Thymus (tissue), 11 donors: ENCODE measurements at regions not wholly inside any gene's neighbourhood (a gene's known extent, or its start where the extent isn't known, plus 50 kb on each side); places are given as distances from the start of the nearest gene placed in this dataset.

Experiments used
- DNase-seq, 9 donors: peaks; one replicate each; pipeline ENCODE4 v3.0.0-alpha.2; 2013; ENCODE audit warnings: low spot score in 9 of 9, low read depth in 6 of 9, missing footprints in 1 of 9
- H3K27ac ChIP-seq, 2 donors: one replicate each; pipeline ENCODE4 v1.5.1; 2013; ENCODE audit warnings: control low read depth in 1 of 2, low read depth in 1 of 2, low read length in 1 of 2, mild to moderate bottlenecking in 1 of 2, moderate library complexity in 1 of 2
- H3K27me3 ChIP-seq, 2 donors: one replicate each; pipeline ENCODE4 v1.5.1; 2013; ENCODE audit warnings: low read length in 1 of 2; ENCODE audit not compliant: control insufficient read depth in 2 of 2, insufficient read depth in 1 of 2
- H3K36me3 ChIP-seq, 2 donors: one replicate each; pipeline ENCODE4 v1.5.1; 2013; ENCODE audit warnings: low read length in 1 of 2, mild to moderate bottlenecking in 1 of 2, moderate library complexity in 1 of 2; ENCODE audit not compliant: control insufficient read depth in 2 of 2, insufficient read depth in 2 of 2
- H3K4me1 ChIP-seq, 2 donors: one replicate each; pipeline ENCODE4 v1.5.1; 2013; ENCODE audit warnings: low read length in 2 of 2; ENCODE audit not compliant: control insufficient read depth in 2 of 2, insufficient read depth in 2 of 2
- H3K4me3 ChIP-seq, 2 donors: one replicate each; pipeline ENCODE4 v1.5.1; 2013; ENCODE audit warnings: low read length in 2 of 2, control low read depth in 1 of 2, mild to moderate bottlenecking in 1 of 2
- H3K9me3 ChIP-seq, 2 donors: one replicate each; pipeline ENCODE4 v1.5.1; 2013; ENCODE audit warnings: low read length in 1 of 2, mild to moderate bottlenecking in 1 of 2; ENCODE audit not compliant: control insufficient read depth in 2 of 2, insufficient read depth in 1 of 2
- WGBS: extraction: QIAGEN DNeasy Blood & Tissue Kit; methylation state at CpG from one replicate; pipeline ENCODE4 v1.1.7; 2013; 5-methylcytosine and 5-hydroxymethylcytosine counted together
- donor health status: healthy.

DNA sequence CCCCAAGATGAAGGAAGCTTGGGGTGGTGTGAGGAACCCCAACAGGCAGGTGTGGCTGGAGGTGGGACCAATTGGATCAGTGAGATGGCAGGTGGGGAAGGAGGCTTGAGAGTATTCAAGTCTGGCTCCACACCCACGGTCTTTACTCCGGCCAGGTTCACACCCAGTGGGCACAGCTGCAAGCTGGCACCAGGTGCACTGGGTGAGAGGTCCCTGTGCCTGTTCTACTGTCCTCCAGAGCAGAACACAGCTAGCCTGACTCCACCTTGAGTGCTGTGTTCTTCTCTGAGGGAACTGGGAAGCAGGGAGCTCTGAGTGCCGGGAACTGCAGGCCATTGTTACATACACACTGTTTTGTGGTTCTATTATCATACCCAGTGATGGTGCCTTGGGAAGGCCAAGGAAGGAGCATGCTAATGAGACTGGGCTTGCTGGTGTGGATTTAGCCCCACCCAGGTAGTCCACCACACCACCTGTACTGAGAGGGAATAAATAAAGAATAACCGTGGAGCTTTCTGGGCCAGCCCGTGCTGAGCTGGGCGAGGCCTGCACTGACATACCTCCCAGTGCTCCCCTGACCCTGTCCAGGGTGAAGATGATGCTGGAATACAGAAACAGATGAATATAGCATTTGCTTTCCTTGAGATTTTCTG lies 93.4 kb downstream of the ABHD5 start:
- DNase-seq, result no peak
- Histone ChIP-seq H3K27me3 (no peaks in the 10 kb centered on the region), H3K36me3 (no peaks in the 10 kb centered on the region), H3K4me3 (no peak overlapping the region), H3K4me1 (peaks cover 0 to 6% of the 10 kb centered on the region in 2 donors), H3K9me3 (no peaks in the 10 kb centered on the region), H3K27ac (no peak overlapping the region)
- 98% methylated on average over 6 of the region's 6 CpGs for WGBS

DNA sequence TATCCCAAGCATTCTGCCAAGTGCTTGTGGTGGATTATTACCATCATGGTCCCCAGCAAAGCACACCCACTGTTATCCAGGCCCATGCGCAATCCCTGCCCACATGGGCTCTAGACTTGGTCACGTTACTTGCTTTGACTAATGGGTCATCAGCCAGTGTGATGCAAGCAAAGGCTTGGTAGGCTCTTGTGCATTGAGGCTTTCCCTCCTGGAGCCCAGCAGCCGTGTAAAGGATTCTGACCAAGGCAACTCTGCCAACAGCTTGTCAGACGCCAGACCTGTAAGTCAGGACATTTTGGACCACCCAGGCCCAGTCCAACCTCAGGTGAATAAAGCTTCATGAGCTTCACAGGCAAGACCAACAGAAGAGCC lies 93.9 kb downstream of the ABHD5 start:
- H3K4me3 ChIP-seq, result no peak overlapping the region
- H3K9me3 ChIP-seq, result no peaks in the 10 kb centered on the region
- no peak overlapping the region for H3K27ac ChIP-seq
- WGBS, result 83% methylated on average over 4 of the region's 4 CpGs
- H3K4me1 ChIP-seq, result peaks cover 0 to 6% of the 10 kb centered on the region in 2 donors
- H3K36me3 ChIP-seq, result no peaks in the 10 kb centered on the region
- no peaks in the 10 kb centered on the region for H3K27me3 ChIP-seq
- no peak for DNase-seq

DNA sequence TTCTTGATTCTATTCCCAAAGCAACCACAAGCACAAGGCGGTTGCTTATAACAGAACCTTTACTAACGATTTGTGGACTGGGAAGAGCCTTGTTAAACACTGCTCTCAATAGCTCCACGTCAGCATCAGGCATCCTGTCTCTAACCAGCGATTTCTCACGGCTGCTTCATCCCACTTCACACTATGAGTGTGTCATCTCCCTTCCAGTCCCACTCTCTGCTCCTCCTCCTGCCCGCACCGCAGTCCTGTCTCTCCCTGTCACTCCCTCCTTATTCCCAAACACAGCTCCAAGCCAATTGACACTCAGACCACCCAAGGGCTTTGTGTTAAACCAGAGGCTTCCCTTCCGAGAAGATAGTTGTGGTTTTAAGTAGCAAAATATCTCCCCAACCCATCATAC lies 94.8 kb downstream of the ABHD5 start:
- H3K36me3 ChIP-seq, result no peaks in the 10 kb centered on the region
- H3K4me1 ChIP-seq, result peaks cover 0 to 6% of the 10 kb centered on the region in 2 donors
- H3K4me3 ChIP-seq, result no peak overlapping the region
- DNase-seq, result no peak
- H3K27ac ChIP-seq, result no peak overlapping the region
- no peaks in the 10 kb centered on the region for H3K27me3 ChIP-seq
- WGBS, result 91% methylated on average over 8 of the region's 8 CpGs
- H3K9me3 ChIP-seq, result no peaks in the 10 kb centered on the region

DNA sequence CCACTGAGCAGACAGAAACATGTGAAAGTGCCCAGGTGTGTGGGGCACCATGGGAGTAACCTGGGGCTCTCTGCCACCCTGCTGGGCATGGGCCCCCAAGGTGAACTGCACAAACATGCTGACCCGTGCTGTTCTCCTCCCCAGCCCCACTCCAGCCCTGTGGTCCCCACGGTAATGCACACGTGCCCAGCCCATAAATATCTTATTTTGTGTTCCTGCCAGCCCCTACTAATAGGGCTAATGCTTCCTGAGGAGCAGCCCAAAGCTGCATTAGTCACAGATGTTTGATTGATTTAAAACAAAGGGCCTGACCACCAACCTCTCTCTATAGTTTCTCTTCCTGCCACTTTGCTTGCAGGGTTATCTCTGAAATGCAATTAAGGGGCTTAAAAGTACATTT lies 95.4 kb downstream of the ABHD5 start:
- no peak overlapping the region for H3K4me3 ChIP-seq
- no peaks in the 10 kb centered on the region for H3K9me3 ChIP-seq
- no peaks in the 10 kb centered on the region for H3K36me3 ChIP-seq
- peaks cover 0 to 6% of the 10 kb centered on the region in 2 donors for H3K4me1 ChIP-seq
- H3K27ac ChIP-seq, result no peak overlapping the region
- no peak for DNase-seq
- 23% methylated on average over 3 of the region's 3 CpGs for WGBS
- H3K27me3 ChIP-seq, result no peaks in the 10 kb centered on the region

DNA sequence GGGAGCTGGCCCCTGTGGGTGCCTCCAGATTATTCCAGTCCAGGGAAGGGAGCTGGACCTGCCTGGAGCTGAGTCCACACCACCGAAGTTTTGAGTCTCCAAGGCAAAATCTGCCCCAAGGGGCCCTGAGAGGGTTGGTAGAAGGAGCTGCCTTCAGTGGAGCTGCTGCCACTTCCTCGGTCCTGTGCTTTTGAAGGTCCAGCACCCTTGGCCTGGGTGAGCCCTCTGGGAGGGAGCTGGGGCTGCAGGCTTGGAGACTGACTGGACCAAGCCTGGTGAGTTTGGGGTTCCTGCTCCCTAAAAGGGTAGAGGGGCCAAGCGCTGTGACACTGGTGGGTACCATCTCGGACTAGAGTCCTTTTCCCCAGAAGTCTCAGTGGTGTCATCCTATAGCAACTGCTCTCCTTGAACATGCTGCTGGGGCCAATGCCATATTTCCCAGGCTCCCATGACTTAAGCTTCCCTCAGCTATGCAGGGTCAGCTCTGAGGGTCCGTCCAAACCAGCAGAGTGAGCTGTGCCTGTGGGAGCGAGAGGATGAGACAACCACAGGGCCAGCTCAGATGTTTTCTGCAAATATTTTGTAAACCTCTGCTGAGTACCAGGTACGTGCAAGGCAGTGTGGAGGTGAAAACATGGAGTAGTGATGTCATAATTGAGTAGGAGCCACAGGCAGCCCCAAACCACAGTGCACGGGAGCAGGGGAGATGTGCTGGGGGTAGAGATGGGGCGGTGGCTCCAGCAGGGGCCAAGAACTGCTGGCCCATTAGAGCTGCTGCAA lies 96.0 kb downstream of the ABHD5 start:
- no peak overlapping the region for H3K27ac ChIP-seq
- no peak for DNase-seq
- no peaks in the 10 kb centered on the region for H3K36me3 ChIP-seq
- H3K9me3 ChIP-seq, result no peaks in the 10 kb centered on the region
- peaks cover 0 to 6% of the 10 kb centered on the region in 2 donors for H3K4me1 ChIP-seq
- 85% methylated on average over 9 of the region's 9 CpGs for WGBS
- no peak overlapping the region for H3K4me3 ChIP-seq
- H3K27me3 ChIP-seq, result no peaks in the 10 kb centered on the region

DNA sequence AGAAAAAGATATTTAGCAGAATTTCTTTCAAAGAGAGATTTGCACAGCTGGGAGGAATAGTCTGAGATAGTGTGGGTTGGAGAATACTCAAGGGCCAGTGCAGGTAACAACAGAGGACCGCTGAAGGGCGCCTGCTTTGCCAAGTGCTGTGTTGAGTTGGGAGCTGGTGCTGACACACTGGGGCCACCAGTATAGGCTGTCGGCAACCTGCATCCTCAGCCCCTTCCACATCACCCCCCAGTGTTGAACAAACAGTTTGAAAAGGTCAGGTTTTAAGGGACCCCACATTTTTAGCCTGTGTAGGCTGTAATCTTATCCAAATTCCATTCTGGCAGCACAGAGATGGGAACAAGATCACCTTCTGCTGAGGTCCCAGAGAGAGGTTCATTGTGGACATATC lies 96.6 kb downstream of the ABHD5 start:
- 93% methylated on average over 3 of the region's 3 CpGs for WGBS
- H3K36me3 ChIP-seq, result no peaks in the 10 kb centered on the region
- no peak overlapping the region for H3K4me3 ChIP-seq
- H3K27ac ChIP-seq, result no peak overlapping the region
- H3K27me3 ChIP-seq, result no peaks in the 10 kb centered on the region
- H3K4me1 ChIP-seq, result peaks cover 0 to 6% of the 10 kb centered on the region in 2 donors
- DNase-seq, result no peak
- H3K9me3 ChIP-seq, result no peaks in the 10 kb centered on the region

DNA sequence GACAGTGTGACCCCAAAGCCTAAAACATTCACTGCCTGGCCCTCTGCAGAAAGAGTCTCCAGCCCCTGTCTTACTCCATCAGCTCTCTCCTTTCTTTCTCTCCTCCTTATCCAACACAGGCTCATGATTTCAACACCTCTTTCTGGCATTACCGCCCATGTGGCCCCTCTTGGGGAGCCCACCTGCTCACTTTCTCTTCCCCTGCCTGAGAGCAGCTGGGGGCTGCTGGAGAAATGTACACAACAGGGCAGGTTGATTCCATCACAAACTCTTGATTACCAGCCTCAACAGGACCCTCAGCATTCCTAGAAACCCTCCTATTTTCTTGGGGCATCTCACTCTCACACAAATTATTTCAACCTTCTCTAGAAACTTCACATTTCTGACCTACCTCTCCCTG lies 98.3 kb downstream of the ABHD5 start:
- no peaks in the 10 kb centered on the region for H3K4me1 ChIP-seq
- no peaks in the 10 kb centered on the region for H3K36me3 ChIP-seq
- no peaks in the 10 kb centered on the region for H3K9me3 ChIP-seq
- no peak overlapping the region for H3K4me3 ChIP-seq
- H3K27me3 ChIP-seq, result no peaks in the 10 kb centered on the region
- H3K27ac ChIP-seq, result no peak overlapping the region
- WGBS, result 98% methylated on average over 1 of the region's 1 CpG
- no peak for DNase-seq

DNA sequence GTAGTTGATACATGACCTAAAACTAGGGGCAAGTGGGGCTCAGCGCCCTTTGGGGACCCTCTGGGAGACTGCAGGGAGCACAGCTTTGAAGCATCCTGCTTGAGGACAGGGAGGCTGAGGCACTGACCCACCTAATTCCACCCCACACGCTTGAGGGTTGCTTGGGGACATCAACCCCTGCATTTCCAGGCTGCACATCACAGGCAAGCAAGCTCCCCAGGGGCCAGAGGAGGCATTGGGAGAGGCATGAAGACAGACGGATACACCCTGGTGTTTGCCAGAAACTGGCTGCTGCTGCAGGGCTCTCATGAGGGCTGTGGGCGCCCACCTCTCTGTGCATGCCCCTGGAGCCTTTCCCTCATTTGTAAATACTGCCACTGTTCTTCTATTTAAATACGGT lies 99.3 kb downstream of the ABHD5 start:
- no peak overlapping the region for H3K27ac ChIP-seq
- no peaks in the 10 kb centered on the region for H3K36me3 ChIP-seq
- H3K27me3 ChIP-seq, result no peaks in the 10 kb centered on the region
- DNase-seq, result no peak
- no peaks in the 10 kb centered on the region for H3K9me3 ChIP-seq
- H3K4me3 ChIP-seq, result no peak overlapping the region
- H3K4me1 ChIP-seq, result no peaks in the 10 kb centered on the region
- 93% methylated on average over 5 of the region's 5 CpGs for WGBS

DNA sequence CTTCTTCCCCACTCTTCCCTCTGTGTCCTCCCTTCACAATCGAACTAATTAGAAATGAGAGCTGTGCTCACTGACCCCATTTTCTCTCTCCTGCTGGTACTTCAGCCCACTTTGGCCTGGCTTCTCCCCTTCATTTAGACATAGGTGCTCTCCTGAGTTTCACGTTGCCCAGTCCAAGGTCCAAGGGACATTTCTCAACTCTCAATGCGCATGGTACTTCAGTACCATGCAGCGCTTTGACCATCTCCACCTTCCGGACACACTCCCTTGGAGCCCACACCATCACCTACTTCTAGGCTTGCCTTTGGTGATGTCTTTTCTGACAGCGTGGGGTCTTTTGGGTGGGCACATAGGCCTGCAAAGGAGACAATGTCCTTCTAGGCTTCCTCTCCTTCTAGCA lies 99.7 kb downstream of the ABHD5 start:
- Histone ChIP-seq H3K4me3 (no peak overlapping the region), H3K9me3 (no peaks in the 10 kb centered on the region), H3K27me3 (no peaks in the 10 kb centered on the region), H3K36me3 (no peaks in the 10 kb centered on the region), H3K27ac (no peak overlapping the region), H3K4me1 (no peaks in the 10 kb centered on the region)
- no peak for DNase-seq
- 94% methylated on average over 6 of the region's 6 CpGs for WGBS
